ENCODE measurements at regions not wholly inside any gene's neighbourhood (a gene's known extent, or its start where the extent isn't known, plus 50 kb on each side); places are given as distances from the start of the nearest gene placed in this dataset.
"Not testable (repeated sequence)": the region's sequence is repeated elsewhere in the genome, so short reads cannot be mapped to it uniquely, and the experiment has no call there.

DNA sequence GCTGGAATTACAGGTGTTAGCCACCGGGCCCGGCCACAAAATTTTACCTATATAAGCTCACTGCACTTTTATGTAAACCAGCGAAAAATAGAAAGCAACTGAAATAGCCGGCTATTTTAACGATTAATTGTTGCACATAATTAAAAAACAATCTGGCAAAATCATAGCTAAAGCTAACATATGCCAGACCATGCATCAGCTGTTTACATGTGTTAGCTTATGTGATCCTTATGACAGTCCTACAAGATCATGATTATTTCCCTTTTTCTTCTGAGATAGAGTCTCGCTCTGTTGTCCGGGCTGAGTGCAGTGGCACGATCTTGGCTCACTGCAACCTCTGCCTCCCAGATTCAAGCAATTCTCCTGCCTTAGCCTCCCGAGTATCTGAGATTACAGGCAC is 157.0 kb downstream of the ZFP64 start:
- H3K27me3 Mint-ChIP-seq, result no peaks in the 10 kb centered on the region
- H3K4me3 Mint-ChIP-seq (ENCODE audit: low read depth), result no peak overlapping the region
- TF ChIP-seq, protein P1, sequence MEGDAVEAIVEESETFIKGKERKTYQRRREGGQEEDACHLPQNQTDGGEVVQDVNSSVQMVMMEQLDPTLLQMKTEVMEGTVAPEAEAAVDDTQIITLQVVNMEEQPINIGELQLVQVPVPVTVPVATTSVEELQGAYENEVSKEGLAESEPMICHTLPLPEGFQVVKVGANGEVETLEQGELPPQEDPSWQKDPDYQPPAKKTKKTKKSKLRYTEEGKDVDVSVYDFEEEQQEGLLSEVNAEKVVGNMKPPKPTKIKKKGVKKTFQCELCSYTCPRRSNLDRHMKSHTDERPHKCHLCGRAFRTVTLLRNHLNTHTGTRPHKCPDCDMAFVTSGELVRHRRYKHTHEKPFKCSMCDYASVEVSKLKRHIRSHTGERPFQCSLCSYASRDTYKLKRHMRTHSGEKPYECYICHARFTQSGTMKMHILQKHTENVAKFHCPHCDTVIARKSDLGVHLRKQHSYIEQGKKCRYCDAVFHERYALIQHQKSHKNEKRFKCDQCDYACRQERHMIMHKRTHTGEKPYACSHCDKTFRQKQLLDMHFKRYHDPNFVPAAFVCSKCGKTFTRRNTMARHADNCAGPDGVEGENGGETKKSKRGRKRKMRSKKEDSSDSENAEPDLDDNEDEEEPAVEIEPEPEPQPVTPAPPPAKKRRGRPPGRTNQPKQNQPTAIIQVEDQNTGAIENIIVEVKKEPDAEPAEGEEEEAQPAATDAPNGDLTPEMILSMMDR (IDR thresholded peaks at IDR 0.05; ENCODE audit: unreplicated experiment), result no peak
- H3K27ac Mint-ChIP-seq, result no peak overlapping the region
- DNase-seq (ENCODE audit: low spot score, unreplicated experiment), result no peak
- peaks cover 23% of the 10 kb centered on the region for H3K4me1 Mint-ChIP-seq (ENCODE audit: low read depth)
- no peaks in the 10 kb centered on the region for H3K9me3 Mint-ChIP-seq (ENCODE audit: low read depth)
- H3K36me3 Mint-ChIP-seq (ENCODE audit: insufficient read depth), result no peaks in the 10 kb centered on the region

DNA sequence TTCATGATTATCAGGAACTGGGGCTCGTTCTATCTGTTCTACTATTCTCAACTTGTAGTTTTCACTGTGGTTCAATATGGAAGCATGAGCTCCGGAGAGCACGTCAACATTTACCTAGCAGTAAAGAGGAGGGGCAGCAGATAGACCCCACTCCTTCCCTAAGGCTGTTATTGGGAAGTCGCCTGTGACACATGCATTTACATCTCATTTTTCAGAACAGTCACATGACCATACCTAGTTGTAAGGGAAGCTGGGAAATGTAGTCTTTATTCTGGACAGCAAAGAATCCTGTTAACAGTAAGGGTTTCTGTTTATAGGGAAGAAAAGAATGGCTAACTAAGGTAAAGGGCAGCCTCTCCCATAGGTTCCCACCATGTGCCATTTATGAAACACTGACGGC is 158.3 kb downstream of the ZFP64 start:
- H3K36me3 Mint-ChIP-seq (ENCODE audit: insufficient read depth), result no peaks in the 10 kb centered on the region
- H3K4me3 Mint-ChIP-seq (ENCODE audit: low read depth), result no peak overlapping the region
- H3K4me1 Mint-ChIP-seq (ENCODE audit: low read depth), result peaks cover 21% of the 10 kb centered on the region
- TF ChIP-seq, protein P1 (IDR thresholded peaks at IDR 0.05; ENCODE audit: unreplicated experiment), result no peak
- DNase-seq (ENCODE audit: low spot score, unreplicated experiment), result no peak
- no peaks in the 10 kb centered on the region for H3K9me3 Mint-ChIP-seq (ENCODE audit: low read depth)
- H3K27ac Mint-ChIP-seq, result no peak overlapping the region
- no peaks in the 10 kb centered on the region for H3K27me3 Mint-ChIP-seq

DNA sequence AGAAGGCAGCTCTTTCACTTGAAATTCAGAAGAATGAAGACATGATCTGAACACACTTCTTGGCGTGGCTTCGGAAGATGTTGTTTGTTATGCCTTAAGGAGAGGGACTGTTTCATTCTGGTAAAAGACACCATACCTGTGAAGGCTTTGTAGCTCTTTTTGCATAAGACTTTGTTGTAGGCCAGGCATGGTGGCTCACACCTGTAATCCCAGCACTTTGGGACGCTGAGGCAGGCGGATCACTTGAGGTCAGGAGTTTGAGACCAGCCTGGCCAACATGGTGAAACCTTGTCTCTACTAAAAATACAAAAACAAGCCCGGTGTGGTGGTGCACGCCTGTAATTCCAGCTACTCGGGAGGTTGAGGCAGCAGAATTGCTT is 159.3 kb downstream of the ZFP64 start:
- H3K27me3 Mint-ChIP-seq; DNase-seq (ENCODE audit: low spot score, unreplicated experiment); H3K4me3 Mint-ChIP-seq (ENCODE audit: low read depth); H3K36me3 Mint-ChIP-seq (ENCODE audit: insufficient read depth); H3K9me3 Mint-ChIP-seq (ENCODE audit: low read depth): not testable (repeated sequence)
- Mint-ChIP-seq H3K27ac (peak overlapping the region; percentile 84), H3K4me1 (ENCODE audit: low read depth) (peaks cover 20% of the 10 kb centered on the region)

DNA sequence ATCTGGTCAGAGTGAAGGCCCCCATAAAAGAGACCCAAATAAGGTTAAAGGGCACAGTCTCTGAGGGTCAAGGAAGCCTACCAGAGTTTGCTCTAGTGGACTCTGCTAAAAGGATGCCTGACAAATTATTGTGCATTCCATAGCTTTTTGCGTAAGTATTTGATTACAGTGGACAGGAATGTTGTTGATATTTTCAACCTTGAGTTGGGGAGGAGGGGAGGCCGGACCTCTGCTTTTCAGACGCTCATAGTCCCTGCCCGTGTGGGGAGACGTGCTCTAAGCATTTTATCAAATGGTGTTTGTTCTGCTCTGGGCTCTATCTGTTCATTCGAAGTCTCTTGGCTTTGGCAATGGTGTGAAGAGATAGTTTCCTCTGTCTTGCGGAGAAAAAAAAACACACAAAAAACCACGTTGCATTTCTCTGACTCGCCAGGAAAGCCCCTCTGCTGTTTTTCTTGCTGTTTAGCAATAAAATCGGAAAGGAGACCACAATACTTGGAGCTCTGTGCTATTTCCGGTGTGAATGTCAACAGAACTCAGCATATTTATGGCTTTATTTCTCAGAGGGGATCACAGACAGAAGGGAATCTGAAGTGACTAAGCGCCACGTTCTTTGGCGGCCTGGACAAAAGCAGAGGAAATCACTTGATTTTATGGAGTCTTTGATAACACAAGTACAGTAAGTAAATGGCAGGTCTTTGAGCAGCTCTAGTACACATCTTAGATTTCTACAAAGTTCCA is 159.8 kb downstream of the ZFP64 start:
- H3K4me3 Mint-ChIP-seq (ENCODE audit: low read depth), result no peak overlapping the region
- H3K36me3 Mint-ChIP-seq (ENCODE audit: insufficient read depth), result no peaks in the 10 kb centered on the region
- no peak for DNase-seq (ENCODE audit: low spot score, unreplicated experiment)
- no peaks in the 10 kb centered on the region for H3K27me3 Mint-ChIP-seq
- peak overlapping the region; percentile 84 for H3K27ac Mint-ChIP-seq
- TF ChIP-seq, protein P1 (IDR thresholded peaks at IDR 0.05; ENCODE audit: unreplicated experiment), result no peak
- H3K4me1 Mint-ChIP-seq (ENCODE audit: low read depth), result peaks cover 20% of the 10 kb centered on the region
- H3K9me3 Mint-ChIP-seq (ENCODE audit: low read depth), result no peaks in the 10 kb centered on the region

DNA sequence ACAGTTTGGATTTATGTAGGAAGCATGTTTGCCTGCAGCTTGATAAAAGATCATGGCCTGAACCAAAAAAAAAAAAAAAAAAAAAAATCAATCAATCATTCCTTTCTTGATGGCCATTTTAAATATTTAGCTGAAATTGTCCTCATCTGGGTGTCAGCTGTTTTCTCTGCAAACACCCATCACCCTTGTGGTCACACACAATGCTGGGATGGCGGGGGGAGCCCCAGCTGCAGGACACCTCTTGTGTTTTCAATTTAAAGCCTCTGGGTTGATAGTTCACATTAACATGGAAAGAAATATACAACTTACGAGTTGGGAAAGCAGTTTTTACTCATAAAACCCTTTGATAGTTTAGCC is 160.4 kb downstream of the ZFP64 start:
- H3K4me3 Mint-ChIP-seq (ENCODE audit: low read depth), result no peak overlapping the region
- peaks cover 20% of the 10 kb centered on the region for H3K4me1 Mint-ChIP-seq (ENCODE audit: low read depth)
- TF ChIP-seq, protein P1 (IDR thresholded peaks at IDR 0.05; ENCODE audit: unreplicated experiment), result no peak
- H3K9me3 Mint-ChIP-seq (ENCODE audit: low read depth), result no peaks in the 10 kb centered on the region
- DNase-seq (ENCODE audit: low spot score, unreplicated experiment), result no peak
- no peaks in the 10 kb centered on the region for H3K36me3 Mint-ChIP-seq (ENCODE audit: insufficient read depth)
- H3K27ac Mint-ChIP-seq, result peak overlapping the region; percentile 84
- H3K27me3 Mint-ChIP-seq, result no peaks in the 10 kb centered on the region

DNA sequence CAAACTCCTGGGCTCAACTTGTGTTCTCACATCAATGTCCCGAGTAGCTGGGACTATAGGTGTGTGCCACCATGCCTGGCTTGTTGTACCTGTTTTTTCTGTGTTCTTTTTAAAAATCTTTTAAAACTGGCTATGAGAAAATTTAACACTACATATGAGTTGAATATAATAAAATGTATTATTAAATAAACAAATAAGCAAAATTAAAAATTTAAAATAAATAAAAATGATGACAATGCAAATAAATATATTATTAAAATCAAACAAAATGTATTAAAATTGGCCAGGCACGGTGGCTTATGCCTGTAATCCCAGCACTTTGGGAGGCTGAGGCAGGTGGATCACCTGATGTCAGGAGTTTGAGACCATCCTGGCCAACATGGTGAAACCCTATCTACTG is 162.4 kb downstream of the ZFP64 start:
- not testable (repeated sequence) for H3K36me3 Mint-ChIP-seq (ENCODE audit: insufficient read depth); H3K4me3 Mint-ChIP-seq (ENCODE audit: low read depth); DNase-seq (ENCODE audit: low spot score, unreplicated experiment); H3K27me3 Mint-ChIP-seq; H3K9me3 Mint-ChIP-seq (ENCODE audit: low read depth); H3K27ac Mint-ChIP-seq
- peaks cover 25% of the 10 kb centered on the region for H3K4me1 Mint-ChIP-seq (ENCODE audit: low read depth)
